Uterus (tissue), 2 donors: ENCODE measurements at regions not wholly inside any gene's neighbourhood (a gene's known extent, or its start where the extent isn't known, plus 50 kb on each side); places are given as distances from the start of the nearest gene placed in this dataset.

Experiments used
- POLR2A ChIP-seq, 2 donors: fragments of 450-650 bp; IDR thresholded peaks; one replicate each; pipeline ENCODE4 v1.6.1; 2016; ENCODE audit warnings: antibody characterized with exemption in 2 of 2, mild to moderate bottlenecking in 1 of 2, moderate library complexity in 1 of 2
- TF ChIP-seq, protein P1 (sequence below), 4 experiments: fragments of 200-600 bp in 2 of 4; fragments of 450-650 bp in 2 of 4; sonication (generic) in 2 of 4; IDR thresholded peaks; one replicate each; pipeline ENCODE4 v1.5.1; 2016 to 2019; ENCODE audit warnings: antibody characterized with exemption in 4 of 4, mild to moderate bottlenecking in 2 of 4, moderate library complexity in 1 of 4

DNA sequence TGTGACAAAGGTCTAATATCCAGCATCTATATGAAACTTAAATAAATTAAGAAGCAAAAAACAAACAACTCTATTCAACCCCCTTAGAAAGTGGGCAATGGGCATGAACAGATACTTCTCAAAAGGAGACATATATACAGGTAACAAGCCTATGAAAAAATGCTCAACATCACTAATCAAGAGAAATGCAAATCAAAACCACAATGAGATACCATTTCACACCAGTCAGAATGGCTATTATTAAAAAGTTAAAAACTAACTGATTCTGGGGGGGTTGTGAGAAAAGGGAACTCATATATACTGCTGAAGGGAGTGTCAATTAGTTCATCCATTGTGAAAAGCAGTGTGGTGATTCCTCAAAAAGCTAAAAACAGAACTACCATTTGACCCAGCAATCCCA lies 198.9 kb downstream of the BMP4 start:
- TF ChIP-seq, protein P1, sequence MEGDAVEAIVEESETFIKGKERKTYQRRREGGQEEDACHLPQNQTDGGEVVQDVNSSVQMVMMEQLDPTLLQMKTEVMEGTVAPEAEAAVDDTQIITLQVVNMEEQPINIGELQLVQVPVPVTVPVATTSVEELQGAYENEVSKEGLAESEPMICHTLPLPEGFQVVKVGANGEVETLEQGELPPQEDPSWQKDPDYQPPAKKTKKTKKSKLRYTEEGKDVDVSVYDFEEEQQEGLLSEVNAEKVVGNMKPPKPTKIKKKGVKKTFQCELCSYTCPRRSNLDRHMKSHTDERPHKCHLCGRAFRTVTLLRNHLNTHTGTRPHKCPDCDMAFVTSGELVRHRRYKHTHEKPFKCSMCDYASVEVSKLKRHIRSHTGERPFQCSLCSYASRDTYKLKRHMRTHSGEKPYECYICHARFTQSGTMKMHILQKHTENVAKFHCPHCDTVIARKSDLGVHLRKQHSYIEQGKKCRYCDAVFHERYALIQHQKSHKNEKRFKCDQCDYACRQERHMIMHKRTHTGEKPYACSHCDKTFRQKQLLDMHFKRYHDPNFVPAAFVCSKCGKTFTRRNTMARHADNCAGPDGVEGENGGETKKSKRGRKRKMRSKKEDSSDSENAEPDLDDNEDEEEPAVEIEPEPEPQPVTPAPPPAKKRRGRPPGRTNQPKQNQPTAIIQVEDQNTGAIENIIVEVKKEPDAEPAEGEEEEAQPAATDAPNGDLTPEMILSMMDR (IDR thresholded peaks at IDR 0.05) = no peak
- TF ChIP-seq POLR2A (IDR thresholded peaks at IDR 0.05) = no peak
